Smooth muscle cell (in vitro differentiated cells): ENCODE measurements at regions not wholly inside any gene's neighbourhood (a gene's known extent, or its start where the extent isn't known, plus 50 kb on each side); places are given as distances from the start of the nearest gene placed in this dataset.

Source experiments
- DNase-seq: peaks from one replicate; lab custom pipeline; 2025; ENCODE audit not compliant: unreplicated experiment; lab: John Stamatoyannopoulos, UW
- H2AFZ ChIP-seq: fragments of 200-600 bp; sonication (generic); 2 replicates; pipeline ENCODE4 v1.6.0; 2016; ENCODE audit warnings: antibody characterized with exemption, low read depth, mild to moderate bottlenecking
- H3F3A ChIP-seq: fragments of 200-600 bp; sonication (generic); 2 replicates; pipeline ENCODE4 v1.6.0; 2017; ENCODE audit warnings: antibody characterized with exemption, low read depth
- H3K27ac ChIP-seq: fragments of 200-600 bp; sonication (generic); 2 replicates; pipeline ENCODE4 v1.5.1; 2016; ENCODE audit warnings: low read depth, mild to moderate bottlenecking
- H3K27me3 ChIP-seq: fragments of 200-600 bp; sonication (generic); 2 replicates; pipeline ENCODE4 v1.6.1; 2016; ENCODE audit warnings: low read depth, mild to moderate bottlenecking
- H3K36me3 ChIP-seq: fragments of 200-600 bp; sonication (generic); 2 replicates; pipeline ENCODE4 v1.5.1; 2016; ENCODE audit warnings: low read depth
- H3K4me1 ChIP-seq: fragments of 200-600 bp; sonication (generic); 2 replicates; pipeline ENCODE4 v1.5.1; 2016; ENCODE audit warnings: low read depth
- H3K4me2 ChIP-seq: fragments of 200-600 bp; sonication (generic); 2 replicates; pipeline ENCODE4 v1.6.0; 2016; ENCODE audit warnings: mild to moderate bottlenecking
- H3K4me3 ChIP-seq: fragments of 200-600 bp; sonication (generic); 2 replicates; pipeline ENCODE4 v1.5.1; 2016; ENCODE audit warnings: mild to moderate bottlenecking
- H3K79me2 ChIP-seq: fragments of 200-600 bp; sonication (generic); 2 replicates; pipeline ENCODE4 v1.6.0; 2016; ENCODE audit warnings: low read depth, mild to moderate bottlenecking
- H3K9ac ChIP-seq: fragments of 200-600 bp; sonication (generic); 2 replicates; pipeline ENCODE4 v1.6.0; 2016; ENCODE audit warnings: low read depth
- H3K9me3 ChIP-seq: fragments of 200-600 bp; sonication (generic); replicated peaks from 2 replicates; pipeline ENCODE4 v1.5.1; 2016; ENCODE audit warnings: low read depth
- H4K20me1 ChIP-seq: fragments of 200-600 bp; sonication (generic); 2 replicates; pipeline ENCODE4 v1.6.0; 2016; ENCODE audit warnings: low read depth
- WGBS: methylation state at CpG from one replicate; pipeline ENCODE4 v1.1.7; 2016; ENCODE audit warnings: low lambda C conversion rate; 5-methylcytosine and 5-hydroxymethylcytosine counted together
- TF ChIP-seq, protein P1 (sequence below): fragments of 200-600 bp; sonication (generic); IDR thresholded peaks from 2 replicates; pipeline ENCODE4 v1.5.1; 2017; ENCODE audit warnings: borderline replicate concordance, mild to moderate bottlenecking, antibody characterized with exemption; ENCODE audit not compliant: insufficient read depth, poor library complexity, severe bottlenecking

DNA sequence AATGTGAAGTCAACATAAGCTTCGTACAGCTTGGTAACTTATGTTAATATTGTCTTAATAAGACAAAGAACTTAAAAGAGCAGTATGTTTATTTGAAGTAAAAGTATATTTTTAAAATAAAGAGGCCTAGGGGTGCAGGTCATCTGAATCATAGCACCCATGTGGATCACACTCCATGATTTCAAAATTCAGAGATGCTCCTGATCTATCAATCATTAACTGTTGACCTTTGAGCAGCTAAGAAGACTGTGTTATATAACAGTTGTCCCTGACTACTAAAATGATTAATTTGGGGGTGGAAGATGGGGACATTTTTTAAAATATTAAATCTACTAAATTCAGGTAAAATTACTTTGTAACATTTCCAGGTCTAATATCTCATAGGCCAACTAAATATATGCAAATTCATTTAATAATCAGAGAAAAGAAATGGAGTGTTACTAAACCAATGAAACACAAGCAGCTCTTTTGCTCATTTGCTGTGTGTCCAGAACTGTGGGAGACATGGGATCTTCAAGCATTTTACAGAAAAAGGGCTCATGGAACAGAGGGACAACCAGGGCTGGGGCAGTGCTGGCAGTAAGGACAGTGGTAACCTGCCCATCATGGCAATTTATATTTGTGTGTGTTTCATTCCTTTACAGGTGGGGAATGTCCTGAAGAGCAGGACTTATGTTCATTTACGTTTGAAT is 120.7 kb upstream of the PCED1B start:
- no peak overlapping the region for H2AFZ ChIP-seq
- TF ChIP-seq, protein P1, sequence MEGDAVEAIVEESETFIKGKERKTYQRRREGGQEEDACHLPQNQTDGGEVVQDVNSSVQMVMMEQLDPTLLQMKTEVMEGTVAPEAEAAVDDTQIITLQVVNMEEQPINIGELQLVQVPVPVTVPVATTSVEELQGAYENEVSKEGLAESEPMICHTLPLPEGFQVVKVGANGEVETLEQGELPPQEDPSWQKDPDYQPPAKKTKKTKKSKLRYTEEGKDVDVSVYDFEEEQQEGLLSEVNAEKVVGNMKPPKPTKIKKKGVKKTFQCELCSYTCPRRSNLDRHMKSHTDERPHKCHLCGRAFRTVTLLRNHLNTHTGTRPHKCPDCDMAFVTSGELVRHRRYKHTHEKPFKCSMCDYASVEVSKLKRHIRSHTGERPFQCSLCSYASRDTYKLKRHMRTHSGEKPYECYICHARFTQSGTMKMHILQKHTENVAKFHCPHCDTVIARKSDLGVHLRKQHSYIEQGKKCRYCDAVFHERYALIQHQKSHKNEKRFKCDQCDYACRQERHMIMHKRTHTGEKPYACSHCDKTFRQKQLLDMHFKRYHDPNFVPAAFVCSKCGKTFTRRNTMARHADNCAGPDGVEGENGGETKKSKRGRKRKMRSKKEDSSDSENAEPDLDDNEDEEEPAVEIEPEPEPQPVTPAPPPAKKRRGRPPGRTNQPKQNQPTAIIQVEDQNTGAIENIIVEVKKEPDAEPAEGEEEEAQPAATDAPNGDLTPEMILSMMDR, result no peak
- H3K79me2 ChIP-seq, result no peaks in the 10 kb centered on the region
- H3K4me3 ChIP-seq, result no peak overlapping the region
- 78% methylated on average over 2 of the region's 2 CpGs for WGBS
- H3K9me3 ChIP-seq, result no peaks in the 10 kb centered on the region
- DNase-seq, result no peak
- H3K4me1 ChIP-seq, result peaks cover 12% of the 10 kb centered on the region
- no peak overlapping the region for H3K9ac ChIP-seq
- H4K20me1 ChIP-seq, result no peaks in the 10 kb centered on the region
- H3F3A ChIP-seq, result no peaks in the 10 kb centered on the region
- H3K4me2 ChIP-seq, result peak overlapping the region; percentile 42
- no peaks in the 10 kb centered on the region for H3K27me3 ChIP-seq
- no peaks in the 10 kb centered on the region for H3K36me3 ChIP-seq
- peak overlapping the region; percentile 33 for H3K27ac ChIP-seq

DNA sequence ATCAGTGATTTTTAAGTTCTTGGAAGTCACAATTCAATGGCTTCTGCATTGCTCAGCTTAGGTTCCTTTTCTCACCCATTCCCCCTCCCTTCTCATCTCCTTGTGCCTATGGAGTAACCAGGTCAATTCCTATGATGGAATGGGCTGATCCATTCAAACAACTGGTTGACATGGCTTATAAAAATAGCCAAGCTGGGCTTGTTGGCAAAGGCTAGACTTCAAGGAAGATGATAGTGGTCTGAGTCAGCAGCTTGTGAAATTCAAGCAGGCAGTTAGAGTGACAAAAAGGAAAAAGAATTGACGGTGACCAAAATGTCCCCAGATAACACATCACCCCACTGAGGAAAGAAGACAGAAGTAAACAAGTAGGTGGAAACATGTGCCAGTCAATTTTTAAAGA is 119.9 kb upstream of the PCED1B start:
- WGBS, result 0% methylated on average over 1 of the region's 1 CpG
- H3K27ac ChIP-seq, result no peak overlapping the region

DNA sequence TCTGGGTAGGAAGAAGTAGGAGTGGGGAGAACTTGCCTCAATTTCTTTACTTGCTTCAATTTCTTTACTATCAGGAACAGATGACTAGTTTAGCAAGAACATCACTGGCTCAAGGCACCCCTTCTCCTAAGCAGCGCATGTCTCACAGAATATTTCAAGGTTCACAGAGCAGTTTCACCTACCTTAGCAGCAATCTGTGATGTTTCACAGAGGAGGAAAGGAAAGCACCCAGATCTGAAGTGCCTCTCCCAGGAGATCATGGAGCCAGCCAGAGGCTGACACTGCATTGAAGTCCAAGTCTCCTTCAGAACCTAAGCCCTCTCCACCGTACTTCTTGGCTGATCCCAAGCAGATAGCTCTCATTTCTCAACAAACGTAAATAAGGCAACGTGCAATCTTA is 118.7 kb upstream of the PCED1B start:
- WGBS, result 94% methylated on average over 4 of the region's 4 CpGs
- DNase-seq, result no peak
- TF ChIP-seq, protein P1, result no peak

More for the DNA sequence above, 119.9 kb upstream of the PCED1B start:
- H3K4me2 ChIP-seq, result peak overlapping the region; percentile 42
- no peaks in the 10 kb centered on the region for H4K20me1 ChIP-seq
- H3K9me3 ChIP-seq, result no peaks in the 10 kb centered on the region
- no peak overlapping the region for H3K9ac ChIP-seq
- H3F3A ChIP-seq, result no peaks in the 10 kb centered on the region
- H3K4me1 ChIP-seq, result peaks cover 19% of the 10 kb centered on the region
- H3K4me3 ChIP-seq, result no peak overlapping the region
- H3K36me3 ChIP-seq, result no peaks in the 10 kb centered on the region
- DNase-seq, result no peak
- H3K27me3 ChIP-seq, result no peaks in the 10 kb centered on the region
- no peak overlapping the region for H2AFZ ChIP-seq
- H3K79me2 ChIP-seq, result no peaks in the 10 kb centered on the region
- TF ChIP-seq, protein P1, result no peak

DNA sequence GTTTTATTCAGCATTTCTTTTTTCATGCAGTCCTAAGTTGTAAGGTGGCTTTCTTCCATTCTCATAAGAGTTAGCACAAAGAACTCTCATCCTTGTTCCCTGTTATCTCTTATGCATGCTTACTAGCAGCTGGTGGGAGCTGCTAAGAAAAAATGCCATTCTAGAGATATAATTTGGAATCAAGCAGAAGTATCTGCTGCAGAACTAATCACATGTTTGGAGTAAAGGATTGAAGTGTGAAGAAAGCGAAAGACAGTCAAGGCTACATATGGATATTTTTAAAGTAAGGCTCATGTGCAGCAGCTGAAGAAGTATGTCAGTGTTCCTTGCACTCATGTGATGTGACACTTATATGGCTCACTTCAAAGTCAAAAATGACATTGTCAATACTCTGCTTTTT is 116.2 kb upstream of the PCED1B start:
- no peaks in the 10 kb centered on the region for H3K79me2 ChIP-seq
- DNase-seq, result no peak
- no peak overlapping the region for H3K4me2 ChIP-seq
- H3F3A ChIP-seq, result no peaks in the 10 kb centered on the region
- no peak overlapping the region for H3K4me3 ChIP-seq
- peaks cover 33% of the 10 kb centered on the region for H3K4me1 ChIP-seq
- H3K27me3 ChIP-seq, result no peaks in the 10 kb centered on the region
- H2AFZ ChIP-seq, result no peak overlapping the region
- H3K27ac ChIP-seq, result no peak overlapping the region
- TF ChIP-seq, protein P1, result no peak
- no peaks in the 10 kb centered on the region for H4K20me1 ChIP-seq
- H3K36me3 ChIP-seq, result no peaks in the 10 kb centered on the region
- H3K9ac ChIP-seq, result no peak overlapping the region
- no peaks in the 10 kb centered on the region for H3K9me3 ChIP-seq
- WGBS, result 86% methylated on average over 1 of the region's 1 CpG

More for the DNA sequence above, 118.7 kb upstream of the PCED1B start:
- no peaks in the 10 kb centered on the region for H3K36me3 ChIP-seq
- no peak overlapping the region for H3K4me3 ChIP-seq
- no peak overlapping the region for H3K4me2 ChIP-seq
- peak overlapping the region; percentile 3 for H2AFZ ChIP-seq
- H3K79me2 ChIP-seq, result no peaks in the 10 kb centered on the region
- H4K20me1 ChIP-seq, result no peaks in the 10 kb centered on the region
- no peaks in the 10 kb centered on the region for H3K9me3 ChIP-seq
- no peak overlapping the region for H3K27ac ChIP-seq
- H3K27me3 ChIP-seq, result no peaks in the 10 kb centered on the region
- peaks cover 29% of the 10 kb centered on the region for H3K4me1 ChIP-seq
- no peak overlapping the region for H3K9ac ChIP-seq
- no peaks in the 10 kb centered on the region for H3F3A ChIP-seq
